K562 (cell line): ENCODE measurements at regions not wholly inside any gene's neighbourhood (a gene's known extent, or its start where the extent isn't known, plus 50 kb on each side); places are given as distances from the start of the nearest gene placed in this dataset.

Experiments
- ATAC-seq: fragments of 200-7000 bp; cut with Tn5 transposase; 3 replicates; pipeline ENCODE4 v1.9.1; 2020; ENCODE audit warnings: moderate library complexity
- BruUV-seq: library from RNA; stranded (reverse); fragments of 400-500 nt; replicated peaks from 2 replicates; lab custom pipeline; 2021; lab: Mats Ljungman, UMichigan
- CTCF ChIA-PET: fragments of 300-600 bp; formaldehyde crosslinking; extraction: SDS; loops from one replicate; lab custom pipeline; 2021; ENCODE audit warnings: low intra/inter-chr PET ratio; lab: Yijun Ruan, JAX
- POLR2A ChIA-PET: fragments of 300-600, 350-650 bp; sonication (Branson Sonifier 250); formaldehyde crosslinking; extraction: SDS; loops from one replicate; lab custom pipeline; 2021; ENCODE audit warnings: antibody characterized with exemption, inconsistent platforms; lab: Yijun Ruan, JAX
- DNase-seq, 4 experiments: peaks; one replicate each; pipeline versions ENCODE4 v3.0.0 to v3.0.0-alpha.2; 2011 to 2018; ENCODE audit warnings: low spot score in 3 of 4, mixed read lengths in 3 of 4; ENCODE audit errors: extremely low read depth in 1 of 4
- FAIRE-seq: peaks from 2 replicates; lab custom pipeline; 2011; peaks lifted over from hg19 to GRCh38; lab: Jason Lieb, UNC
- H2AFZ ChIP-seq: 2 replicates; pipeline ENCODE4 v1.6.0; 2011; ENCODE audit warnings: low read depth, low read length, control low read depth, inconsistent platforms
- H3K27ac ChIP-seq: fragments of 200-600 bp; 3 replicates; pipeline ENCODE4 v1.8.0; 2011; ENCODE audit warnings: low read depth, mild to moderate bottlenecking, control low read depth, inconsistent platforms, low read length, moderate library complexity, mixed read lengths; ENCODE audit errors: extremely low read depth
- H3K27me3 ChIP-seq, 2 experiments: fragments of 300-600 bp in 1 of 2; 2 replicates in 1 of 2; 3 replicates in 1 of 2; pipeline versions ENCODE4 v1.6.0 to v1.8.0; 2011; ENCODE audit warnings: inconsistent platforms in 2 of 2, low read length in 2 of 2, mild to moderate bottlenecking in 1 of 2, mixed read lengths in 1 of 2, moderate library complexity in 1 of 2; ENCODE audit not compliant: control insufficient read depth in 2 of 2, insufficient read depth in 2 of 2
- H3K36me3 ChIP-seq: fragments of 300-600 bp; 3 replicates; pipeline ENCODE4 v1.8.0; 2011; ENCODE audit warnings: mild to moderate bottlenecking, low read length, inconsistent platforms; ENCODE audit not compliant: control insufficient read depth, insufficient read depth
- H3K4me1 ChIP-seq, 2 experiments: fragments of 200-600 bp in 1 of 2; replicated peaks in 1 of 2; 2 replicates in 1 of 2; 3 replicates in 1 of 2; pipeline versions ENCODE4 v1.5.1 to v1.8.0; 2011; ENCODE audit warnings: inconsistent platforms in 2 of 2, low read length in 2 of 2, mild to moderate bottlenecking in 1 of 2, mixed read lengths in 1 of 2, moderate library complexity in 1 of 2; ENCODE audit not compliant: control insufficient read depth in 2 of 2, insufficient read depth in 2 of 2
- H3K4me2 ChIP-seq: 2 replicates; pipeline ENCODE4 v1.6.1; 2011; ENCODE audit warnings: low read length, control low read depth, inconsistent platforms, mixed read lengths; ENCODE audit not compliant: insufficient read depth
- H3K4me3 ChIP-seq: fragments of 200-600 bp; sonication (generic), shearing (Covaris generic); 2 replicates; pipeline ENCODE4 v1.5.1; 2016; ENCODE audit warnings: control low read depth, inconsistent platforms
- H3K79me2 ChIP-seq: fragments of 200-600 bp; 3 replicates; pipeline ENCODE4 v1.8.0; 2011; ENCODE audit warnings: low read length, inconsistent platforms; ENCODE audit not compliant: control insufficient read depth, insufficient read depth
- H3K9ac ChIP-seq, 2 experiments: 2 replicates each; pipeline versions ENCODE4 v1.6.0 to v1.6.1; 2011; ENCODE audit warnings: low read depth in 2 of 2, low read length in 2 of 2, control low read depth in 1 of 2, inconsistent platforms in 1 of 2, mild to moderate bottlenecking in 1 of 2, mixed read lengths in 1 of 2; ENCODE audit not compliant: insufficient read depth in 1 of 2
- H3K9me1 ChIP-seq: one replicate; pipeline ENCODE4 v1.6.0; 2011; ENCODE audit warnings: inconsistent platforms, mild to moderate bottlenecking, low read length, moderate library complexity; ENCODE audit not compliant: control insufficient read depth, insufficient read depth
- H3K9me3 ChIP-seq: replicated peaks from 2 replicates; pipeline ENCODE4 v1.5.1; 2011; ENCODE audit warnings: low read depth, low read length, inconsistent platforms; ENCODE audit not compliant: control insufficient read depth, insufficient read depth
- H4K20me1 ChIP-seq: replicated peaks from 2 replicates; pipeline ENCODE4 v1.6.1; 2011; ENCODE audit warnings: low read length, inconsistent platforms, mixed read lengths; ENCODE audit not compliant: control insufficient read depth, insufficient read depth
- EHMT2 ChIP-seq: fragments of 450-650 bp; IDR thresholded peaks from 2 replicates; pipeline ENCODE4 v1.6.1; 2018; ENCODE audit warnings: antibody characterized with exemption
- KLF6 ChIP-seq: fragments of 250-450 bp; sonication (Bioruptor Pico); IDR thresholded peaks from 2 replicates; pipeline ENCODE4 v1.4.0; 2020; ENCODE audit warnings: mild to moderate bottlenecking, moderate library complexity, borderline replicate concordance
- LCOR ChIP-seq: sonication (generic); formaldehyde crosslinking; IDR thresholded peaks from 2 replicates; pipeline ENCODE4 v1.8.0; 2022; ENCODE audit warnings: mild to moderate bottlenecking, missing genetic modification reagents
- PCBP1 ChIP-seq: fragments of 200-400 bp; formaldehyde crosslinking; IDR thresholded peaks from 2 replicates; pipeline ENCODE4 v1.6.1; 2018; ENCODE audit warnings: mild to moderate bottlenecking, low read depth, low read length; ENCODE audit not compliant: poor library complexity, severe bottlenecking
- PML ChIP-seq: IDR thresholded peaks from 2 replicates; pipeline ENCODE4 v1.6.1; 2012; ENCODE audit warnings: low read length, inconsistent platforms
- RBM14 ChIP-seq: fragments of 200-400 bp; formaldehyde crosslinking; IDR thresholded peaks from 2 replicates; pipeline ENCODE4 v1.6.1; 2018; ENCODE audit warnings: low read depth, mild to moderate bottlenecking, low read length, moderate library complexity, borderline replicate concordance; ENCODE audit not compliant: insufficient read depth
- RFX1 ChIP-seq: fragments of 450-650 bp; IDR thresholded peaks from 2 replicates; pipeline ENCODE4 v1.6.1; 2016; ENCODE audit warnings: mild to moderate bottlenecking, moderate library complexity
- TSHZ1 ChIP-seq: fragments of 250-450 bp; sonication (Bioruptor Pico); IDR thresholded peaks from 2 replicates; pipeline ENCODE4 v1.4.0; 2020; ENCODE audit warnings: mild to moderate bottlenecking, moderate library complexity
- ZBTB7A ChIP-seq: IDR thresholded peaks from 2 replicates; pipeline ENCODE4 v1.6.1; 2011; ENCODE audit warnings: low read depth, mild to moderate bottlenecking, low read length, moderate library complexity, borderline replicate concordance; ENCODE audit not compliant: control insufficient read depth
- ZSCAN32 ChIP-seq: fragments of 450-650 bp; formaldehyde crosslinking; IDR thresholded peaks from 2 replicates; pipeline ENCODE4 v1.4.0; 2020; ENCODE audit warnings: mild to moderate bottlenecking, moderate library complexity
- WGBS: fragments of 100-300 bp; shearing (Covaris generic); methylation state at CpG from one replicate; pipeline ENCODE4 v1.1.6; 2016; ENCODE audit warnings: low coverage, mixed read lengths; ENCODE audit not compliant: insufficient coverage; ENCODE audit errors: missing lambda C conversion rate; 5-methylcytosine and 5-hydroxymethylcytosine counted together
- in situ Hi-C: fragments of 300-500 bp; cut with MboI; formaldehyde crosslinking; loops from 4 replicates; pipeline ENCODE4 v1.15.0; 2018; ENCODE audit warnings: inconsistent platforms, mixed read lengths
- intact Hi-C: fragments of 100-400 bp; cut with micrococcal nuclease; formaldehyde crosslinking; loops from 2 replicates; pipeline ENCODE4 v1.14.2; 2022
- TF ChIP-seq, protein P1 (sequence below): fragments of 200-800 bp; sonication (Bioruptor generic); IDR thresholded peaks from 2 replicates; pipeline ENCODE4 v1.6.1; 2016; ENCODE audit warnings: missing genetic modification characterization, missing compliant biosample characterization
- TF ChIP-seq, protein P2 (sequence below): IDR thresholded peaks from 2 replicates; pipeline ENCODE4 v1.6.1; 2011; ENCODE audit not compliant: insufficient read length; ENCODE audit errors: extremely low read depth

- CTCF ChIA-PET, result no interaction called here
- POLR2A ChIA-PET, result no interaction called here
- Histone ChIP-seq H3K4me1 (no peaks in the 10 kb centered on the region), H3K79me2 (no peaks in the 10 kb centered on the region), H3K27ac (no peak overlapping the region), H3K4me2 (no peak overlapping the region), H2AFZ (no peak overlapping the region), H4K20me1 (no peaks in the 10 kb centered on the region), H3K36me3 (no peaks in the 10 kb centered on the region), H3K9ac (no peak overlapping the region), H3K9me3 (no peaks in the 10 kb centered on the region), H3K4me3 (no peak overlapping the region), H3K27me3 (no peaks in the 10 kb centered on the region), H3K9me1 (no peaks in the 10 kb centered on the region)
- TF ChIP-seq, protein P1, sequence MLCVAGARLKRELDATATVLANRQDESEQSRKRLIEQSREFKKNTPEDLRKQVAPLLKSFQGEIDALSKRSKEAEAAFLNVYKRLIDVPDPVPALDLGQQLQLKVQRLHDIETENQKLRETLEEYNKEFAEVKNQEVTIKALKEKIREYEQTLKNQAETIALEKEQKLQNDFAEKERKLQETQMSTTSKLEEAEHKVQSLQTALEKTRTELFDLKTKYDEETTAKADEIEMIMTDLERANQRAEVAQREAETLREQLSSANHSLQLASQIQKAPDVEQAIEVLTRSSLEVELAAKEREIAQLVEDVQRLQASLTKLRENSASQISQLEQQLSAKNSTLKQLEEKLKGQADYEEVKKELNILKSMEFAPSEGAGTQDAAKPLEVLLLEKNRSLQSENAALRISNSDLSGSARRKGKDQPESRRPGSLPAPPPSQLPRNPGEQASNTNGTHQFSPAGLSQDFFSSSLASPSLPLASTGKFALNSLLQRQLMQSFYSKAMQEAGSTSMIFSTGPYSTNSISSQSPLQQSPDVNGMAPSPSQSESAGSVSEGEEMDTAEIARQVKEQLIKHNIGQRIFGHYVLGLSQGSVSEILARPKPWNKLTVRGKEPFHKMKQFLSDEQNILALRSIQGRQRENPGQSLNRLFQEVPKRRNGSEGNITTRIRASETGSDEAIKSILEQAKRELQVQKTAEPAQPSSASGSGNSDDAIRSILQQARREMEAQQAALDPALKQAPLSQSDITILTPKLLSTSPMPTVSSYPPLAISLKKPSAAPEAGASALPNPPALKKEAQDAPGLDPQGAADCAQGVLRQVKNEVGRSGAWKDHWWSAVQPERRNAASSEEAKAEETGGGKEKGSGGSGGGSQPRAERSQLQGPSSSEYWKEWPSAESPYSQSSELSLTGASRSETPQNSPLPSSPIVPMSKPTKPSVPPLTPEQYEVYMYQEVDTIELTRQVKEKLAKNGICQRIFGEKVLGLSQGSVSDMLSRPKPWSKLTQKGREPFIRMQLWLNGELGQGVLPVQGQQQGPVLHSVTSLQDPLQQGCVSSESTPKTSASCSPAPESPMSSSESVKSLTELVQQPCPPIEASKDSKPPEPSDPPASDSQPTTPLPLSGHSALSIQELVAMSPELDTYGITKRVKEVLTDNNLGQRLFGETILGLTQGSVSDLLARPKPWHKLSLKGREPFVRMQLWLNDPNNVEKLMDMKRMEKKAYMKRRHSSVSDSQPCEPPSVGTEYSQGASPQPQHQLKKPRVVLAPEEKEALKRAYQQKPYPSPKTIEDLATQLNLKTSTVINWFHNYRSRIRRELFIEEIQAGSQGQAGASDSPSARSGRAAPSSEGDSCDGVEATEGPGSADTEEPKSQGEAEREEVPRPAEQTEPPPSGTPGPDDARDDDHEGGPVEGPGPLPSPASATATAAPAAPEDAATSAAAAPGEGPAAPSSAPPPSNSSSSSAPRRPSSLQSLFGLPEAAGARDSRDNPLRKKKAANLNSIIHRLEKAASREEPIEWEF (CRISPR knock-in tag), result no peak
- no peak for TF ChIP-seq PCBP1
- TF ChIP-seq ZBTB7A, result no peak
- no peak for TF ChIP-seq TSHZ1 (CRISPR knock-in tag)
- TF ChIP-seq KLF6 (CRISPR knock-in tag), result no peak
- TF ChIP-seq PML, result no peak
- TF ChIP-seq ZSCAN32, result no peak
- TF ChIP-seq, protein P2, sequence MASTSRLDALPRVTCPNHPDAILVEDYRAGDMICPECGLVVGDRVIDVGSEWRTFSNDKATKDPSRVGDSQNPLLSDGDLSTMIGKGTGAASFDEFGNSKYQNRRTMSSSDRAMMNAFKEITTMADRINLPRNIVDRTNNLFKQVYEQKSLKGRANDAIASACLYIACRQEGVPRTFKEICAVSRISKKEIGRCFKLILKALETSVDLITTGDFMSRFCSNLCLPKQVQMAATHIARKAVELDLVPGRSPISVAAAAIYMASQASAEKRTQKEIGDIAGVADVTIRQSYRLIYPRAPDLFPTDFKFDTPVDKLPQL, result no peak
- no peak for TF ChIP-seq LCOR (CRISPR knock-in tag)
- TF ChIP-seq RBM14, result no peak
- TF ChIP-seq RFX1, result no peak
- no peak for TF ChIP-seq EHMT2
- intact Hi-C loops, result no loop called here
- no peak for ATAC-seq
- in situ Hi-C loops, result no loop called here
- no peak for DNase-seq
- no peak for FAIRE-seq
- BruUV-seq, result no TSS peak
- WGBS, result 0% methylated on average over 6 of the region's 6 CpGs
These were observed 468.0 kb upstream of the POU3F2 start for GRCh38 chr6:98366371-98366770.
